RWPE2 (cell line): ENCODE measurements at regions not wholly inside any gene's neighbourhood (a gene's known extent, or its start where the extent isn't known, plus 50 kb on each side); places are given as distances from the start of the nearest gene placed in this dataset.

Experiments
- ATAC-seq: fragments of 200-7000 bp; cut with Tn5 transposase; 3 replicates; pipeline ENCODE4 v1.9.1; 2021; ENCODE audit warnings: low read depth
- DNase-seq: peaks from one replicate; pipeline ENCODE4 v3.0.0-alpha.2; 2020; ENCODE audit warnings: low spot score
- H3K27ac ChIP-seq: fragments of 450-650 bp; 2 replicates; pipeline ENCODE4 v1.5.1; 2017; ENCODE audit warnings: mild to moderate bottlenecking; ENCODE audit not compliant: poor library complexity, severe bottlenecking
- H3K27me3 ChIP-seq: fragments of 250-450 bp; sonication (Bioruptor Pico); 2 replicates; pipeline ENCODE4 v1.5.1; 2021; ENCODE audit warnings: mild to moderate bottlenecking, moderate library complexity; ENCODE audit not compliant: insufficient read depth, poor library complexity, severe bottlenecking
- H3K36me3 ChIP-seq: fragments of 250-450 bp; sonication (Bioruptor Pico); 2 replicates; pipeline ENCODE4 v1.5.1; 2020; ENCODE audit warnings: low read depth, mild to moderate bottlenecking, moderate library complexity
- H3K4me1 ChIP-seq: fragments of 250-450 bp; sonication (Bioruptor Pico); 2 replicates; pipeline ENCODE4 v1.5.1; 2021; ENCODE audit warnings: mild to moderate bottlenecking, moderate library complexity; ENCODE audit not compliant: insufficient read depth, poor library complexity, severe bottlenecking
- H3K4me3 ChIP-seq: fragments of 250-450 bp; sonication (Bioruptor Pico); 2 replicates; pipeline ENCODE4 v1.5.1; 2021; ENCODE audit warnings: mild to moderate bottlenecking, moderate library complexity; ENCODE audit not compliant: severe bottlenecking
- H3K9me3 ChIP-seq: fragments of 250-450 bp; sonication (Bioruptor Pico); 2 replicates; pipeline ENCODE4 v1.5.1; 2021; ENCODE audit warnings: mild to moderate bottlenecking, moderate library complexity; ENCODE audit not compliant: severe bottlenecking
- TF ChIP-seq, protein P1 (sequence below): fragments of 450-650 bp; IDR thresholded peaks from one replicate; pipeline ENCODE4 v1.5.1; 2017; ENCODE audit warnings: mild to moderate bottlenecking, moderate library complexity; ENCODE audit not compliant: poor library complexity, severe bottlenecking

DNA sequence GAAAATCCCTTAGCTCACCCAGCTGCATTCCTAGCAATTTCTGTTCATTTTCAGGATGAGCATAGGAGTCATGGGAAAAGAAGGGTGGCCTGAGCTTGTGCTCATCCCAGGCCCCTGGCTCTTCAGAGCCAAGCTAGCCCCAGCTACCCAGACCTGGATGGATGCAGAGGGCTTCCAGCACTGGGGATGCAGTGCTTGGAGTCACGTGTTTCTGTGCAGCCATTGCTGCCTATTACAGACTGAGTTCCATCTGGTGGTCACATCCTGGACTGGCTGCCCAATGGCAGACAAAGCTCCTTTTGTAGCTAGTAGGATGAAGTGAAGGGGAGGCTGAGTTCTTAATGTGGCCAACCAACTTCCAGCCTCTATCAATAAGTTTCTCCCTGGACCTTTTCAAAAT is 54.2 kb upstream of the JDP2 start:
- Histone ChIP-seq H3K9me3 (no peaks in the 10 kb centered on the region), H3K4me1 (no peaks in the 10 kb centered on the region), H3K36me3 (no peaks in the 10 kb centered on the region), H3K27ac (no peak overlapping the region), H3K4me3 (no peak overlapping the region), H3K27me3 (no peaks in the 10 kb centered on the region)
- DNase-seq (no peak), ATAC-seq (no peak)
- TF ChIP-seq, protein P1, sequence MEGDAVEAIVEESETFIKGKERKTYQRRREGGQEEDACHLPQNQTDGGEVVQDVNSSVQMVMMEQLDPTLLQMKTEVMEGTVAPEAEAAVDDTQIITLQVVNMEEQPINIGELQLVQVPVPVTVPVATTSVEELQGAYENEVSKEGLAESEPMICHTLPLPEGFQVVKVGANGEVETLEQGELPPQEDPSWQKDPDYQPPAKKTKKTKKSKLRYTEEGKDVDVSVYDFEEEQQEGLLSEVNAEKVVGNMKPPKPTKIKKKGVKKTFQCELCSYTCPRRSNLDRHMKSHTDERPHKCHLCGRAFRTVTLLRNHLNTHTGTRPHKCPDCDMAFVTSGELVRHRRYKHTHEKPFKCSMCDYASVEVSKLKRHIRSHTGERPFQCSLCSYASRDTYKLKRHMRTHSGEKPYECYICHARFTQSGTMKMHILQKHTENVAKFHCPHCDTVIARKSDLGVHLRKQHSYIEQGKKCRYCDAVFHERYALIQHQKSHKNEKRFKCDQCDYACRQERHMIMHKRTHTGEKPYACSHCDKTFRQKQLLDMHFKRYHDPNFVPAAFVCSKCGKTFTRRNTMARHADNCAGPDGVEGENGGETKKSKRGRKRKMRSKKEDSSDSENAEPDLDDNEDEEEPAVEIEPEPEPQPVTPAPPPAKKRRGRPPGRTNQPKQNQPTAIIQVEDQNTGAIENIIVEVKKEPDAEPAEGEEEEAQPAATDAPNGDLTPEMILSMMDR: no peak

DNA sequence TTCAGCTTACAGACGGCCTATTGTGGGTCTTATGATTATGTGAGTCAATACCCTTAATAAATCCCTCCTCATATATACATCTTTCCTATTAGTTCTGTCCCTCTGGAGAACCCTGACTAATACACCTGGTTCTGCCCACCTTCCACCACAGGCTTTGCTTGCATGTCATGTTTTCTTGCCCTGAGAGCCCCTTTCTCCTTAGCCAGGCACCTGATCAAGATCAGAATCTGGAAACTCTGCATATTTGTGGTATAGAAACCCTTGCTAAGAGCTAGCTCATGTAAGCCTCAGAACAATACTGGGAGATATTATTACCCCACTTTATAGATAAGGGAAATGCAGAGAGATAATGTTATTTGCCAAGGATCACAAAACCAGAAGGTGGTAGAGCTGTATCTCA is 52.9 kb upstream of the JDP2 start:
- ATAC-seq (no peak), DNase-seq (no peak)
- no peaks in the 10 kb centered on the region for H3K9me3 ChIP-seq
- TF ChIP-seq, protein P1: no peak
- no peak overlapping the region for H3K4me3 ChIP-seq
- no peaks in the 10 kb centered on the region for H3K27me3 ChIP-seq
- no peaks in the 10 kb centered on the region for H3K36me3 ChIP-seq
- no peaks in the 10 kb centered on the region for H3K4me1 ChIP-seq
- no peak overlapping the region for H3K27ac ChIP-seq

DNA sequence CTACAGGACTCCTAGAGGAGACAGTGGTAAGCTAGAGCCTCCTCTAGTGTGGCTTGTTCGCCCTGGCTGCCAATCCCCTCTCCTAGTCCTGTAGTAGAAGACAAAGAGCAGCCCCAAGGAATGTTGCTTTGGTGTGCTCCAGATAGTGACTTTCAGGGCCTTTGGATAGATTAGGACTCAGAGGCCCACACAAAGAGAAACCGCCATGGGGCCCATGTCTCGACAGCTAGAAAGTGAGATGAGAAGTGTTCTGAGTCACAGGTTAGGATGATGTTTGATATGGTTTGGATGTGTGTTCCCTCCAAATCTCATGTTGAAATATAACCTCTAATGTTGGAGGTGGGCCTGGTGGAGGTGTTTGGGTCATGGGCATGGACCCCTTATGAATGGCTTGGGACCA is 51.8 kb upstream of the JDP2 start:
- Histone ChIP-seq H3K4me3 (no peak overlapping the region), H3K36me3 (no peaks in the 10 kb centered on the region), H3K27me3 (no peaks in the 10 kb centered on the region), H3K4me1 (no peaks in the 10 kb centered on the region), H3K9me3 (no peaks in the 10 kb centered on the region), H3K27ac (no peak overlapping the region)
- TF ChIP-seq, protein P1: no peak
- ATAC-seq (no peak), DNase-seq (no peak)
